Keratinocyte (primary cell): ENCODE measurements at regions not wholly inside any gene's neighbourhood (a gene's known extent, or its start where the extent isn't known, plus 50 kb on each side); places are given as distances from the start of the nearest gene placed in this dataset.

Experiments used
- DNase-seq: peaks from one replicate; pipeline ENCODE4 v3.0.0-alpha.2; 2011; ENCODE audit warnings: low read depth, missing footprints, low spot score
- FAIRE-seq: peaks from 2 replicates; lab custom pipeline; 2011; peaks lifted over from hg19 to GRCh38; lab: Jason Lieb, UNC
- H2AFZ ChIP-seq: 2 replicates; pipeline ENCODE4 v1.6.0; 2012; ENCODE audit warnings: low read length, control low read depth, inconsistent platforms; ENCODE audit not compliant: control insufficient read depth
- H3K27ac ChIP-seq: 2 replicates; pipeline ENCODE4 v1.5.1; 2011; ENCODE audit warnings: low read length; ENCODE audit not compliant: control insufficient read depth, insufficient read depth
- H3K27me3 ChIP-seq: 3 replicates; pipeline ENCODE4 v1.6.0; 2011; ENCODE audit warnings: low read length; ENCODE audit not compliant: control insufficient read depth, insufficient read depth; ENCODE audit errors: extremely low read depth
- H3K36me3 ChIP-seq, 2 experiments: 2 replicates in 1 of 2; 3 replicates in 1 of 2; pipeline ENCODE4 v1.5.1; 2011; ENCODE audit warnings: low read length in 2 of 2, mild to moderate bottlenecking in 1 of 2; ENCODE audit not compliant: control insufficient read depth in 2 of 2, insufficient read depth in 2 of 2; ENCODE audit errors: extremely low read depth in 1 of 2
- H3K4me1 ChIP-seq: 3 replicates; pipeline ENCODE4 v1.5.1; 2011; ENCODE audit warnings: low read length; ENCODE audit not compliant: control insufficient read depth, insufficient read depth; ENCODE audit errors: extremely low read depth
- H3K4me2 ChIP-seq: 3 replicates; pipeline ENCODE4 v1.6.0; 2011; ENCODE audit warnings: low read depth, low read length; ENCODE audit not compliant: control insufficient read depth, insufficient read depth; ENCODE audit errors: extremely low read depth
- H3K4me3 ChIP-seq, 3 experiments: fragments of 200-600 bp in 1 of 3; sonication (generic) in 1 of 3; 2 replicates in 2 of 3; 3 replicates in 1 of 3; pipeline ENCODE4 v1.5.1; 2011 to 2016; ENCODE audit warnings: low read length in 3 of 3, mild to moderate bottlenecking in 3 of 3, control low read depth in 2 of 3, inconsistent platforms in 1 of 3, low read depth in 1 of 3, mixed read lengths in 1 of 3, mixed run types in 1 of 3, moderate library complexity in 1 of 3; ENCODE audit not compliant: control insufficient read depth in 2 of 3, insufficient read depth in 2 of 3; ENCODE audit errors: extremely low read depth in 1 of 3
- H3K79me2 ChIP-seq: 2 replicates; pipeline ENCODE4 v1.6.0; 2012; ENCODE audit warnings: low read length; ENCODE audit not compliant: control insufficient read depth, insufficient read depth
- H3K9ac ChIP-seq: 3 replicates; pipeline ENCODE4 v1.6.0; 2011; ENCODE audit warnings: low read length; ENCODE audit not compliant: control insufficient read depth, insufficient read depth; ENCODE audit errors: extremely low read depth
- H3K9me1 ChIP-seq: 3 replicates; pipeline ENCODE4 v1.6.0; 2011; ENCODE audit warnings: low read length; ENCODE audit not compliant: control insufficient read depth, insufficient read depth; ENCODE audit errors: extremely low read depth
- H3K9me3 ChIP-seq: 2 replicates; pipeline ENCODE4 v1.5.1; 2012; ENCODE audit warnings: low read depth, low read length; ENCODE audit not compliant: control insufficient read depth
- H4K20me1 ChIP-seq: 3 replicates; pipeline ENCODE4 v1.6.0; 2011; ENCODE audit warnings: low read length; ENCODE audit not compliant: control insufficient read depth, insufficient read depth; ENCODE audit errors: extremely low read depth
- CTCF ChIP-seq, 3 experiments: IDR thresholded peaks in 1 of 3; conservative IDR thresholded peaks in 1 of 3; optimal IDR thresholded peaks in 1 of 3; 2 replicates in 2 of 3; 3 replicates in 1 of 3; pipeline versions ENCODE3 to v1.5.1; 2011; ENCODE audit warnings: low read length in 3 of 3, mild to moderate bottlenecking in 3 of 3, moderate library complexity in 2 of 3, control low read depth in 1 of 3, inconsistent platforms in 1 of 3; ENCODE audit not compliant: insufficient read depth in 2 of 3; ENCODE audit errors: extremely low read depth in 1 of 3
- EZH2 ChIP-seq: IDR thresholded peaks from one replicate; pipeline ENCODE4 v1.6.1; 2012; ENCODE audit warnings: inconsistent platforms, mild to moderate bottlenecking, low read length, moderate library complexity
- dilution Hi-C: fragments of 300-500 bp; cut with MboI; formaldehyde crosslinking; loops from one replicate; pipeline ENCODE4 v1.7.0; 2020; ENCODE audit warnings: low sequenced_read_pairs; ENCODE audit not compliant: extremely low pct_ligation_motif_present

DNA sequence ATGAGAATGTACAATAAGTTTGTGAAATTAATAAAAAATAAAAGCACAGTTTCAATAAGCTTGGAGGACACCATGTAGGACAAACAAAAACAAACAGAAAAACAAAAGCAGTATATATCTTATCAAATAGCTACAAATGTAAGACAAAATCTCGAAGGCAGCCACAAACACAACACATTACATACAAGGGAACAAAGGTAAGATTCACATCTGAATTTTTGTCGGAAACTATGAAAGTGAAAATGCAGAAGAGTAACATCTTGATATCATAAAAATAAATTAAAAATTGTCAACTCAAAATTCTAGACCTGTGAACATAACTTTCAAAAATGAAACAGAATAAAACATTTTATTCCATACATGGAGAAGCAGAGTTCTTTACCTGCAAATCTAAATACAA is 1049.5 kb upstream of the ADGRL2 start:
- Histone ChIP-seq H3K9me3 (no peaks in the 10 kb centered on the region), H3K4me1 (no peaks in the 10 kb centered on the region), H3K79me2 (no peaks in the 10 kb centered on the region), H3K36me3 (no peaks in the 10 kb centered on the region), H3K4me3 (no peak overlapping the region), H3K27me3 (no peaks in the 10 kb centered on the region), H3K4me2 (no peak overlapping the region), H3K9ac (no peak overlapping the region), H4K20me1 (no peaks in the 10 kb centered on the region), H3K27ac (no peak overlapping the region), H3K9me1 (no peaks in the 10 kb centered on the region), H2AFZ (no peak overlapping the region)
- dilution Hi-C loops: no loop called here
- FAIRE-seq: no peak
- no peak for DNase-seq
- TF ChIP-seq EZH2 (no peak), CTCF (optimal IDR thresholded peaks at IDR 0.05 in 1 of 3, IDR thresholded peaks at IDR 0.05 in 1 of 3, conservative IDR thresholded peaks at IDR 0.05 in 1 of 3; ENCODE audit: extremely low read depth in 1 of 3, insufficient read depth in 2 of 3, low read length in 3 of 3) (no peak)

DNA sequence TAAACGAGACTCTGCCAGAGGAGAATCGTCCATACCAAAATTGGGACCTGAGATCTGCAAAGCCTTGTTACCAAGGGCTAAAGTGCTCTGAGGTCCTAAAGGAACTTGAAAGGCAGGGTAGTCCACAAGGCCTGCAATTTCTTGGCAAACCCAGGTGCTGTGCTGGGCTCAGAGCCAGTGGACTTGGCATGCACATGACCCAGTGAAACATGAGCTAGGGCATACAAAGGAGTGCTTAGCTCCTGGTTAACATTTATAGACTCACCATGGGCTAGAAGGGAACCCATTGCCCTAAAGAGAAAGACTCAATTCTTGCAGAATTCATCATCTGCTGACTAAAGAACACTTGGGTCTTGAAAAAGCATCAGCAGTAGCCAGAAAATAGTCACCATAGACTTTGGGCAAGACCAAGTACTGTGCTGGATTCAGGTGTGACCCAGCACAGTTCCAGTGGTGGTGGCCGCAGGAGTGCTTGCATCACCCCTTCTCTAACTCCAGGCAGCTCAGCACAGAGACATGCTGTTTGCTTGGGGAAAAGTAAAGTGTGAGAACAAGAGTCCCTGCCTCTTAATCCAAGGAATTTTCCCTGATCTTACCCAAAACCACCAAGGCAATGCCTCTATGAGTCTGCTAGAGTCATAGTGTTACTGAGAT is 1069.4 kb upstream of the ADGRL2 start:
- Histone ChIP-seq H3K27me3 (no peaks in the 10 kb centered on the region), H3K9me1 (no peaks in the 10 kb centered on the region), H3K27ac (no peak overlapping the region), H4K20me1 (no peaks in the 10 kb centered on the region), H3K36me3 (no peaks in the 10 kb centered on the region), H3K4me3 (no peak overlapping the region), H3K9me3 (no peaks in the 10 kb centered on the region), H3K9ac (no peak overlapping the region), H3K79me2 (no peaks in the 10 kb centered on the region), H3K4me2 (no peak overlapping the region), H3K4me1 (no peaks in the 10 kb centered on the region), H2AFZ (no peak overlapping the region)
- FAIRE-seq: no peak
- no peak for DNase-seq
- dilution Hi-C loops: no loop called here
- TF ChIP-seq EZH2: no peak
- TF ChIP-seq CTCF (optimal IDR thresholded peaks at IDR 0.05 in 1 of 3, IDR thresholded peaks at IDR 0.05 in 1 of 3, conservative IDR thresholded peaks at IDR 0.05 in 1 of 3; ENCODE audit: extremely low read depth in 1 of 3, insufficient read depth in 2 of 3, low read length in 3 of 3): no peak
